ENCODE measurements at regions not wholly inside any gene's neighbourhood (a gene's known extent, or its start where the extent isn't known, plus 50 kb on each side); places are given as distances from the start of the nearest gene placed in this dataset.

- TF ChIP-seq, protein P1, sequence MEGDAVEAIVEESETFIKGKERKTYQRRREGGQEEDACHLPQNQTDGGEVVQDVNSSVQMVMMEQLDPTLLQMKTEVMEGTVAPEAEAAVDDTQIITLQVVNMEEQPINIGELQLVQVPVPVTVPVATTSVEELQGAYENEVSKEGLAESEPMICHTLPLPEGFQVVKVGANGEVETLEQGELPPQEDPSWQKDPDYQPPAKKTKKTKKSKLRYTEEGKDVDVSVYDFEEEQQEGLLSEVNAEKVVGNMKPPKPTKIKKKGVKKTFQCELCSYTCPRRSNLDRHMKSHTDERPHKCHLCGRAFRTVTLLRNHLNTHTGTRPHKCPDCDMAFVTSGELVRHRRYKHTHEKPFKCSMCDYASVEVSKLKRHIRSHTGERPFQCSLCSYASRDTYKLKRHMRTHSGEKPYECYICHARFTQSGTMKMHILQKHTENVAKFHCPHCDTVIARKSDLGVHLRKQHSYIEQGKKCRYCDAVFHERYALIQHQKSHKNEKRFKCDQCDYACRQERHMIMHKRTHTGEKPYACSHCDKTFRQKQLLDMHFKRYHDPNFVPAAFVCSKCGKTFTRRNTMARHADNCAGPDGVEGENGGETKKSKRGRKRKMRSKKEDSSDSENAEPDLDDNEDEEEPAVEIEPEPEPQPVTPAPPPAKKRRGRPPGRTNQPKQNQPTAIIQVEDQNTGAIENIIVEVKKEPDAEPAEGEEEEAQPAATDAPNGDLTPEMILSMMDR (conservative IDR thresholded peaks at IDR 0.05; ENCODE audit: low read depth, low read length): no peak
- H3K4me3 ChIP-seq (ENCODE audit: low read depth, low read length): no peak overlapping the region
These were observed 203.5 kb upstream of the RMST start for GRCh38 chr12:97259098-97259497.

GRCh38 chr12:97260786-97261185, 201.8 kb upstream of the RMST start:
- DNase-seq (ENCODE audit: low read depth): no peak
- no peak overlapping the region for H3K4me3 ChIP-seq (ENCODE audit: low read depth, low read length)
- TF ChIP-seq, protein P1 (conservative IDR thresholded peaks at IDR 0.05; ENCODE audit: low read depth, low read length): no peak

More at GRCh38 chr12:97259098-97259497, 203.5 kb upstream of the RMST start:
- no peak for DNase-seq (ENCODE audit: low read depth)

GRCh38 chr12:97267166-97267565, 195.4 kb upstream of the RMST start:
- no peak for DNase-seq (ENCODE audit: low read depth)
- TF ChIP-seq, protein P1 (conservative IDR thresholded peaks at IDR 0.05; ENCODE audit: low read depth, low read length): no peak
- H3K4me3 ChIP-seq (ENCODE audit: low read depth, low read length): no peak overlapping the region

DNA sequence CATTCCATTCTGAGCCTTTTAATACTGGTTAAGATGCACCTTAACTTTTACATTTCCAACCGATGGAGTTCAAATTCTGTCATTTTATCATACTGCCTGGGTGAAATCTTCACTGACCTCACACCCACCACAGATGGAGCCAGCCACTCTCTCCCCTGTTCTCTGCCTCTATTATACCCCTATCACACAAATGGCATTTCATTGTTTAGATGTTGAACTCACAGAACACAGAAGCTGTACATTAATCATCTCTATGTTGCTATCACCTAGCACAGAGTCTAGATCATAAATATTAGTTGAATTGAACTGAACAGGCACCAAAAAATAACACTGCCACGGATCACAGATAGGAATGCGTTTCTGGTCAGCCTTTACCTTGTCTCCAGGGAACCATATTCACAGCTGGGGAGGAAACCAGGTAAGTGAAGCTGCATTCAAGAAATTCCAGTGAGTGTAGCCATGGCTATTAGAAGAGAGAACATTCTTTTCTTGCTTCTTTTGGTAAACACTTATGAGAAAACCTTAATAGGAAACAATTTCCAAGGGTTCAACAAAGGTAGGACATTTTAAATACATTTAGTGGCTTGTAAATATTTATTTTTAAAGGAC, 194.9 kb upstream of the RMST start:
- no peak overlapping the region for H3K4me3 ChIP-seq (ENCODE audit: low read depth, low read length)
- no peak for DNase-seq (ENCODE audit: low read depth)
- TF ChIP-seq, protein P1 (conservative IDR thresholded peaks at IDR 0.05; ENCODE audit: low read depth, low read length): no peak

DNA sequence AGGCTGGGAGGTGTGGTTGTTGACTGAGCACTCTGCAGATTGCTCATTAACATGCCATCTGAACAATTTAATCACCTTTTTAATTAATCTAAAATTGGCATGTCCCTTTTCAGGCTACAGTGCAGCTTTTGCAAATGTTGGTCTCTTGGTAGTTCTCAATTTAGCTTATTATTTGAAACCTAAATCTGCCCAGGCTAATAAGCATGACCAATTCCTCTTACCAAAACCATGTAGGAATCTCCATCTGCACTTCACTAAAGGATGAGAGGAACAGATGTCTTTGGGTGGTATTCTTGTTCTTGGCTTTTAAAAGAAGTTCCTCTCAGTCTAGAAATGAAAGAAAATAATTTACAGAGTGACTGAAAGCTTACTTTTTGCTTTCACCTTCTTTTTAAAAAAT, 190.1 kb upstream of the RMST start:
- no peak overlapping the region for H3K4me3 ChIP-seq (ENCODE audit: low read depth, low read length)
- DNase-seq (ENCODE audit: low read depth): no peak
- TF ChIP-seq, protein P1 (conservative IDR thresholded peaks at IDR 0.05; ENCODE audit: low read depth, low read length): no peak

DNA sequence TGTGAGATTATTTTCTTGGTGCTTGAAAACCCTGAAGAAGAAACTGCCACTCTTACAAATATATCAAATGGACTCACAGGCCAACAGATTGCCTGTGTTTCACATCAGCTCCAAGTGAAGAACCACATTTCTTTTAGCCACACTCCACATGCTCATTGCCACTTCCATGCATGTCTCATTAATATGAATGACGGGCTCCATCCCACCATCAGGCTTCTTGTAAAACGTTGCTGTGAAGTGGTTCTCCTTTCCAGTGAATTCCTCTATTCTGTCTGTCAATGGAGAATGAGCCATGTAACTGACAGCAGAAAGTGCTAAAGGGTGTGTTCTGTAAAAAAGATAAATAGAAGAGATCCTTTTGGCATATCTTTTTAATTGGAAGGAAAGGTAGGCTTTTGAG, 188.2 kb upstream of the RMST start:
- DNase-seq (ENCODE audit: low read depth): no peak
- TF ChIP-seq, protein P1 (conservative IDR thresholded peaks at IDR 0.05; ENCODE audit: low read depth, low read length): no peak
- H3K4me3 ChIP-seq (ENCODE audit: low read depth, low read length): no peak overlapping the region

DNA sequence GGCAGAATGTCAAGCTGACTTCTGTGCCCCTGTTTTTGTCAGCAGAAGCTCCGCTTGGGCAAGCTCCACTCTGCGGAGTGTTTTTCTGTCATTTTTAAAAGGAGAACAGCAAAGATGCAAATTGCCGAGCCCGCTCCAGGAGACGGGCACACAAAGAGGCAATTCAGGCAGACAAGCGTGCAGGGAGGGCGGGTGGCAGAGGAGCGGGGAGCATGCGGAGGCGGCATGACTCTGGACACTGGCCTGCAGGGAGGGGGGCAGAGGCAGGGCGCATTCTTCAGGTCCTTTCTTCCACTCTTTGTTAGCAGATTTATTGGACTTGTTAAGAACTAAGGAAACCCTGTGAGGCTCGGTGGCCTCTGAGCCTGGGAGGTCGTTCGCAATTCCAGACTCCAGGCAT, 187.3 kb upstream of the RMST start:
- H3K4me3 ChIP-seq (ENCODE audit: low read depth, low read length): no peak overlapping the region
- TF ChIP-seq, protein P1 (conservative IDR thresholded peaks at IDR 0.05; ENCODE audit: low read depth, low read length): no peak
- DNase-seq (ENCODE audit: low read depth): no peak

Data from epithelial cell of proximal tubule (primary cell).